DMS53 (cell line): ENCODE measurements at regions not wholly inside any gene's neighbourhood (a gene's known extent, or its start where the extent isn't known, plus 50 kb on each side); places are given as distances from the start of the nearest gene placed in this dataset.

ENCODE experiments used
- DNase-seq: peaks from one replicate; lab custom pipeline; 2025; lab: John Stamatoyannopoulos, UW

- DNase-seq = no peak
Observed at GRCh38 chr2:105652014-105652796, 92.5 kb upstream of the NCK2 start.

DNA sequence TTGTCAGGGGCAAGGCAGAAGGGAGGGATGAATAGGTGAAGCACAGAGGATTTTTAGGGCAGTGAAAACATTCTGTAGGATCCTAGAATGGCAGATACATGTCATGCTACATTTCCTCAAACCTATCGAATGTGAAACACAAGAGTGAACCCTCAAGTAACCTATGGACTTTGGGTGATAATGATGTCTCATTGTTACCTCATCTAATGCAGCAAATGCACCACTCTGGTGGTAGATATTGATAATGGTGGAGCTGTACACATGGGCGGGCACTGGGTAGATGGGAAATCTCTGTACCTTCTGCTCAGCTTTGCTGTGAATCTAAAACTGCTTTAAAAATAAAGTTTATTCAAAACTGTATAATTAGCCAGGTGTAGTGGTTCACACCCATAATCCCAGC, 95.2 kb upstream of the NCK2 start:
- no peak for DNase-seq

DNA sequence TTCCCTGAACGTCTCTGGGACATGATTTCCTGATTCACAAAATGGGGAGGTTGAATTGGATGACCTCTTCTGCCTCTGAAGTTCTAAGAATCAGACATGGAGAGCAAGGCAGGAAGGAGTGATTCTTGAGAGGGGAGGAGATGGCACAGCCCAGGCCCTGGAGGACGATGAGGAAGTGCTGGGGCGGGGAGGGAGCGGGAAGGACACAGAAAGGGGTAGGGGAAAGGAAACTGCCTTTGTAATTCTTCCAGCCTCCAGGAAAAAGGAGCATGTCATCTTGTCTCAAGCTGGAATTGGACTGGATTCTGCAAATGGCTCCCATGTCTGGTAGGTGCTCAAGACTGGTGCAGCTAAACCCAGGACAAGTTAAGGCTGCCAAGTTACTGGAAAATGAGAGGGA, 97.0 kb upstream of the NCK2 start:
- DNase-seq = peak; percentile 15

DNA sequence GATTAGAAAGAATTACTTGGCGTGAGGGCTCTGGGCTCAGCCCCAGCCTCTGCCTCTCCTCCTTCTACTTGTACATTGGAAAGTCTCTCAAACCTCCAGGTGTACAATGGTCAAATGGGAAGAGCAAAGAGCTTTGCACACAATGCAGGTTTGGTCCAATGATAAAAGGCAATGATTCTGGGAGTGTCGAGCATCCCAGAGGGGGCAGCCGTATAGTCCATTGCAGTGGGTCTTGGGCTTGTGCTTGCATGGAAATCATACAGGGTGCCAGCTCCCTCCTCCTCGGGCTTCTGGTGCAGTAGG, 98.0 kb upstream of the NCK2 start:
- DNase-seq = peak; percentile 37

DNA sequence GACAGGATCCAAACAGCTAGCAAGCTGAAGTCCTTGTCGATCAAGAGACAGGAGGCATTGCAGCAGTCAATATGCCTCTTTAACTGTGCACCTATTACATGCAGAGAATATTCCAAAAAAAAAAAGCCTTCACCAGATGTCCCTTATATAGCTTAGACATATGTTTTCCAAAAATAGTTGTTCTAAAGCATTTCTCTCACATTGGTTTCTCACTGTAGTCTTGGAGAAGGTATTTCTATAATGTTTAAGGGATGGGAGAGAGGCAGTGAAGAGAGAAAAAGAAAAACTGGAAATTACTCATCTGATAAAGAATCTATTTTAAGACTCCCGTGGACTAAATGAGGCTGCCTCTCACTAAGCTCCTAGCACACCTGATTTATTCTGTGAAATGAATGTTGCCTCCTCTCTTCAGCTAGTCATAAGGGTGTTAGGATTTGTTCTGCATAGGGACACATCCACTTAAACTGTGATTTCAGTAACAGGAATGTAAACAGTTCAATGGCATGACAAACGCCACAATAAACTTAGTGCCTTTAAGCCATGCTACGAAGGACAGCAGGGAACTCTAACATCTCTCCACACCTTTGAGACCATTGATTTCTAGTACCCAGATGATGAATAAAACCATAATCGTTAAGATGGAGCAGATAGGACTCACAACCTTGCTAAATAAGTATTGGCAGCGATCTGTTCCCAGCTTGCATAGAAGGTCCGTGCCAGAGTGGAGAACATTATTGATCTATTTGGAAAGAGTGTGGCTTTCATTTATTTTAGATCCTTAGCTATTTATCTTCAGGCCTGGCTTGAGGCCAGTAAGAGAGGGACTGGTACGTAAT, 98.6 kb upstream of the NCK2 start:
- DNase-seq = peak; percentile 74

GRCh38 chr2:105645031-105645937, 99.4 kb upstream of the NCK2 start:
- peak; percentile 40 for DNase-seq

GRCh38 chr2:105644174-105644980, 100.3 kb upstream of the NCK2 start:
- peak; percentile 87 for DNase-seq

GRCh38 chr2:105643405-105644173, 101.1 kb upstream of the NCK2 start:
- DNase-seq = peak; percentile 65

- no peak for DNase-seq
Observed at GRCh38 chr2:105641389-105641811, 103.3 kb upstream of the NCK2 start.

- DNase-seq = no peak
Observed at GRCh38 chr2:105640246-105640645, 104.5 kb upstream of the NCK2 start.

GRCh38 chr2:105636109-105636740, 108.5 kb upstream of the NCK2 start:
- peak; percentile 38 for DNase-seq

GRCh38 chr2:105635564-105635963, 109.1 kb upstream of the NCK2 start:
- DNase-seq = no peak

DNA sequence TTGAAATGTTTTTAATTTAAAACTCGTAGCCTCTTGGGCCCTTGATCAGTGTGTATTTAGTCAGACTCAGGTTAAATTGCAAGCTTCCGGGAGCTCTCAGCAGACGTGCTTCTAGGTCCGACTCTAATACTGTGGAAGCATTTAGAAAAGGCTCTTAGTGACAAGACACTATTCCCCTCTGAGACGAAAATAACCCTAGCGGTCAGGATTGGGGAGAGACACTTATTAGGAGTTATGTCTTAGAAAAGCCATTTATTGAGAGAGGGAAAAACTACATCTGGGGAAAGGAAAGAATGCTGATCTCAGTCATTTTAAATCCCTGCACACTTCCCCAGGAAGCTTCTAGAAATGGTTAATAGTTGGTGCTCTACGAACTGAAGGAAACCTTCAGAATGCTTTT, 110.5 kb upstream of the NCK2 start:
- DNase-seq = peak; percentile 47

DNA sequence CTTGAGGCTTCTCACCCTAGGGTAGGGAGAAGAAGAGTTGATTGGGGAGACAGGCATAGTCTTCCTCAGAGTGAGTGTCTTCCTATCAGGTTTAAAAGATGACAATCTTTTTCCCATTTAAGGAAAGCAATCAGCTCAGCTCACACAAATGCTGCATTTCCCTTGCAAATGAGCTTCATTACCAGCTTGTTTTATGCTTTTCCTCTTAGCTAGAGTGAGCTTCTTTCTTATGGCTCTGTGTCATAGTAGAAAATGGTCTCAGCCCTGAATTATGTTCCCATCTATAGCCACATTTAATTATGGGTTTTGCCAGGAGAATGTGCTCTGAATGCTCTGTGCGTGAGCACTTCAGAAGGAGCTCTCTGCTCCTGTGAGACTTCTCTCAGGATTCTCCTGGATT, 112.8 kb upstream of the NCK2 start:
- no peak for DNase-seq

DNA sequence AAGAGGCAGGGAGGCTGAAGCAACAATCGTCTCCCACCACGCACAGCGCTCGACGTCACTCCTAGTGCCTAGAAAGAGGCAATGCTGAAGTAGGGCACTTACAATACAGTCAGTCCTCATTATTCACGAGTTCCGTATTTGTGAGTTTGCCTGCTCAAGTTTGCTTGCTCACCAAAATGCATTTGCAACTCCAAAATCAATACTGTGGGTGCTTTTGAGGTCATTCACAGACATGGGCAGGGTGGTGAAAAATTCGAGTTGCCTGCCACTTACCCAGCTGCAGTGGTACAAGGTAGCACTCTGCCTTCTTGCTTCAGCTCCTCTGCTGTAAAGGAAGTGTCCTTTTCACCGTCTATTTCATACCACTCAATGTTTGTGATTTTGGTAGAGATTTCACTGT, 113.7 kb upstream of the NCK2 start:
- no peak for DNase-seq

DNA sequence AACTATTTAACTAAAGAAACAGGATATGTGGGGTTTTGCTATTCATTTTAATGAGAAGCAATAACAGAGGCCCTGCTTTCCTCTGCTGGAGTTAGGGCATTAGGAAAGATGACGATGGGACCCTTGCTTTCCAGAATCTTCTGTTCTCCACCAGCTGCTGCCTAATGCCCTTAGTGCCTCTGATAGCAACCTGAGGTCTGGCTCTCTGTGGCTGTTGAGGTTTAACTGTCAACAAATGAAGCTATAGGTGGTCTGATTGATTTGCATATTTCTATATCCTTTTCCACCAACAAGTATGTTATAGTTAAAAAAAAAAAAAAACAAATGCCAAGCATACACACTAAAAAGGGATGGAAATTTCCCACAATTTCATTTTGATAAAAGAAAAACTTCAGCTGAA, 115.1 kb upstream of the NCK2 start:
- no peak for DNase-seq

DNA sequence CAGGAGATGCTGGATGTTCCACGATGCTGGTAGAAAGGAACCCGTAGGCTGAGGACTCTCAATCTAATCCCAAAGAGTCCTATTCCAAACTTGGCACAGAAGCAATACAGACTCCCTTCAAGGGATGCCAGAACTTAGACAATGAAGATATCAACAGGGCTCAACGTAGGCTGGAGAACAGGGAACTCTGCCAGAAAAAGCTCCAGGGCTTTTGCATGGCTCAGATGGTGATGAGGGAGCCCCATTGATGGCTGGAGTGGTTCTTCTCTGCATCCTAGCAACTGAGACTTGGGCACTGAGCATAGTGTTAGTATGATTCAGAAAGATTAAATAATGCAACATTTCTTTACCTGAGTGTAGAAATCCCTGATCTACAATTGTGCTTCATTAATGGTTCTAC, 117.2 kb upstream of the NCK2 start:
- DNase-seq = no peak

DNA sequence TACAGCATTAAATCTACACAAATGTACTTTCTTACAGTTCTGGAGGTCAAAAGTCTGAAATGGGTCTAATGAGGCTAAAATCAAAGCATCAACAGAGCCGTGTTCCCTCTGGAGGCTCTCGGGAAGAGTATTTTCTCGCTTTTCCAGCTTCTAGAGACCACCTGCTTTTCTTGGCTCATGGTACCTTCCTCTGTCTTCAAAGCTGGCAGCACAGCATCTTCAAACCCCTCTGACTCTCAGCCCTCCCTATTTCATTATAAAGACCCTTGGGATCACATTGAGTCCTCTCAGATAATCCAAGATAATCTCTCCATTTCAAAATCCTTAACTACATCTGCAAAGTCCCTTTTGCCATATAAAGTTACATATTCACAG, 117.8 kb upstream of the NCK2 start:
- DNase-seq = no peak

DNA sequence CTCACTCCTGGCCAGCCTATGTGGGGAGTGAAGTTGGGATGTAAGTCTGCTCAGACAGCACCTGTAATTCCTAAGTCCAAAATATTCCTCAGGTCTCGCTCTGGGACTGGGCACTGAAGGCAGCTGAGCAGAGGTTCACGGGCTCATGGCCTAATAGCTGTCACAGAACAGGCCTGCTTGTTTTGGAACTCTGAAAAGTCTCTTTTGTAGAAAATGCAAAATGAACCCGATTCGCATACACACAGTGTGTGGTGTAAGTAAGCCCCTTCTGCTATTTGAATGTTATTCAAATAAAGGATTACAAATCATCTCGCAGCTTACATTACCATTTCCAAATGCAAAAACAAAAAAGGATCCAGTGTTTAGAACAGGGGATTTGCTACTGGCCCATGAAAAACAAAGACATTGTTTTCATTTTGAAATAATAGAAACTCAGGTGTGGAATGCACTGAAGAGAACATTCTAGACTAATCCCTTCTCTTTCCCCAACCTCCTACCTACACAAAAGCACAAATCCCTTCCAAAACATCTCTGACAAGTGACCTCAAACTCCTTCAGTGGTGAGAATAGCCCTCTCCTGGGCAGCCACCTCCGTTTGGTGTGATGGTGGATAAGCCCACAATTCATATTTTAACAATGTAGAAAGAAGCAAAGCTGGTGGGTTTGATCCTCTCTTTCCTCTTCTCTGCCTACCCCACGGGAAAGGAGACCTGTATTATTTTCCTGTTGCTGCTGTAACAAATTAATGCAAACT, 118.3 kb upstream of the NCK2 start:
- DNase-seq = no peak

GRCh38 chr2:105625632-105626031, 119.1 kb upstream of the NCK2 start:
- no peak for DNase-seq
